Coronary artery (tissue), 2 donors: ENCODE measurements at regions not wholly inside any gene's neighbourhood (a gene's known extent, or its start where the extent isn't known, plus 50 kb on each side); places are given as distances from the start of the nearest gene placed in this dataset.

Experiments used
- DNase-seq: peaks from one replicate; pipeline ENCODE4 v3.0.0-alpha.2; 2017; ENCODE audit warnings: low spot score
- H3K27ac ChIP-seq, 2 donors: fragments of 200-600 bp; sonication (generic); one replicate each; pipeline ENCODE4 v1.5.1; 2016 to 2019
- H3K4me3 ChIP-seq: fragments of 200-600 bp; sonication (generic); 2 replicates; pipeline ENCODE4 v1.5.1; 2016; ENCODE audit warnings: mild to moderate bottlenecking, moderate library complexity
- CTCF ChIP-seq: fragments of 200-600 bp; sonication (generic); IDR thresholded peaks from one replicate; pipeline ENCODE4 v1.5.1; 2019; ENCODE audit warnings: antibody characterized with exemption

DNA sequence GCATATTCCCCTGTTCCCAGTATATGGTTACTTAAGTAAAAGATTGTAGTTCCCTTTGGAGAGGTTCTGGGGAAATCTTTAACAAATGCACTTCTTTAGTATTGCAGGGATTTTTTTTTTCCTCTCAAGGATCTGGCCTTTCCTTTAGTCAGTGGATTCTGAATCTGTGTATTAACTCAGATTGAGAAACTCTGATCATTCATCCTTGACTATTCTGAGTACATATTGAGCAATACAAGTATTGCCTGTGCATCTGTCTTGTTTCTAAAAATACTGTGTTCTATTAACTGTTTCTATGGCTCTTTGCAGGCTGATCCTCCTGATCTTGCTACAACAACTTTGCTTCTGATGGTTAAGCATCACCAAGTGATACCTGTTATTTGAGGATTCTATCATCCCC, 67.8 kb upstream of the FGGY start:
- no peak for TF ChIP-seq CTCF
- Histone ChIP-seq H3K27ac (peak overlapping the region in 1 of 2 donors; percentile 49), H3K4me3 (no peak overlapping the region)
- no peak for DNase-seq

DNA sequence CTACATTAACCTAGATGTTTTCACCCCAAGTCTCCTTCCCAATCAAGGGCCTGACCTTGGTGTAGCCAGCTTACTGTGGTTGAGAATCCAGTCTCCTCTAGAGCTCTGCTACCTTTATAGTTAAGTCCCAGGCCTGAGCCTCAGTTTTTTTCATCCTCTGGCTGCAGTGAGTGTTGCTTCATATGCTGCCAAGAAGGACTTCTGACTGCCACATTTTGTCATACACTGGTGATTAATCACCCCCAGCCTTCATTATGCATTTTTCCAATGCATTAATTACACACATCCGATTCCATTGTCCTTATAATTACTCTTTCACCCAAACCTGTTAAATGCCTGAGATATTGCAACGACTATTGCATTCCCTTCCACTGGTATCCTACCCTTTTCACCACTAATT, 66.3 kb upstream of the FGGY start:
- no peak overlapping the region for H3K27ac ChIP-seq
- DNase-seq = no peak
- H3K4me3 ChIP-seq = no peak overlapping the region

DNA sequence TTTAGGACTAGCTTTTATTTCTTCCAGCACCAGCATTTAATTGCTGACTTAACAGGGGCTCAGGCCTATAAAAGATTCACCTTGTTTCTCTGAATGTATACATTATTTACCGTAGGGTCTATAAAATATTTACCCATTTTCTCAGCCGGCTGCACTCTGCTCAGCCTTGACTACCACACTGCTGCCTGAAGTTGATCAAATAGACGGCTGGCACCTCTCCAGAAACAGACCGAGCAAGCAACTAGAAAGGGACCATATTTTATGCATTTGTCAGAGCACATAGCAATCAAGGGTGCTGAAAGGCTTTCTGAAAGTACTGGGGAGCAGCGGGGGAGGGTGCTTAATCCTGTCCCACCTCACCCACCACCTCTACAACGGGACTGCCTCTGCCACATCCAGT, 64.7 kb upstream of the FGGY start:
- H3K27ac ChIP-seq = no peak overlapping the region
- TF ChIP-seq CTCF = no peak
- DNase-seq = no peak
- H3K4me3 ChIP-seq = no peak overlapping the region

More for the DNA sequence above, 66.3 kb upstream of the FGGY start:
- TF ChIP-seq CTCF = no peak

GRCh38 chr1:59233444-59233843, 63.5 kb upstream of the FGGY start:
- TF ChIP-seq CTCF = no peak
- Histone ChIP-seq H3K27ac (no peak overlapping the region), H3K4me3 (no peak overlapping the region)
- no peak for DNase-seq

- no peak overlapping the region for H3K27ac ChIP-seq
- DNase-seq = no peak
- no peak for TF ChIP-seq CTCF
- H3K4me3 ChIP-seq = no peak overlapping the region
Measured at GRCh38 chr1:59236721-59237545, 60.0 kb upstream of the FGGY start.

DNA sequence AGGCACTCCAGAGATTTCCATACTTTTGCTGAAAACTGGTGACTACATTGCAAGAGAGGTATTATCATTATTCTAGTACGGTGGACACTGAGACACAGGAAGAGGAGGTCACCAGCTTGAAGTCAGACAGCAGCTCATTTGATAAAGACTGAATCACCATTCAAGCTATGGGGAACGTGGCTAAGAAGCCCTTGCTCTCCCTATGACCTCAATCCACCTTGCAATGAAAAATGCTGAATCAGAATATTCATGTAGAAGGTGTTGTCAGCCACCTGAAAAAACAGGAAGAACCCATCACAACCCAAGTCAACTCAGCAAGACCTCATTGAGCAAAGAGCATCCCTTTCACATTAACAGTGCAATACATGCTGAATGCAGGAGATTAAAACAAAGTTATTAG, 59.0 kb upstream of the FGGY start:
- no peak overlapping the region for H3K27ac ChIP-seq
- no peak for TF ChIP-seq CTCF
- DNase-seq = no peak
- H3K4me3 ChIP-seq = no peak overlapping the region

DNA sequence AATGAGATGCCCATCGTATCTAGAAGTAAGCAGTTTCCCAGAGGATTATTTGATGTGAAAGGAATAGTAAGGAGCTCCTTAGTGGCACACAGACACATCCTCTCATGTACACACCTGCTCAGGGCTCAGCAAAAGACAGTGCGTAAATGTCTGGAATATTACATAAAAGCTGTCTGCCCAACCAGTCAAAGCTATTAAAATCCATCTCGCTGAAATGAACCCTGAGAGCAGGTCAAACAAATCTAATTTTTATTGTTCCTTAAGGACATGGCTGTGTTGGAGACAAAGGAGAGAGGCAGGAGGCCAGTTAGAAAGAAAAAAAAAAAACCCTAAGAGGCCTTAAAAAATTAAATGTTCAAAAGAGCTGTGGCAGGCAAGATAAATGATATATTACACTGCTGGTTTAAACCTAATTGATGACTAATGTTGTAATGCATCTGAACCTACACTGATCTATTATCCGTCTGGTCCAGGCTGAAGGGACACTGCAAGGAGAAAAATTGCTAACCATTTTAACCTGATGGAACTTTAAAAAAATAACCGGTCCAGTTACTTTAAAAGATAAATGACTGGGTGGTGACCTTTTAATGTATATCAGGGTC, 58.5 kb upstream of the FGGY start:
- no peak for TF ChIP-seq CTCF
- Histone ChIP-seq H3K27ac (no peak overlapping the region), H3K4me3 (no peak overlapping the region)
- DNase-seq = no peak
